ENCODE measurements at regions not wholly inside any gene's neighbourhood (a gene's known extent, or its start where the extent isn't known, plus 50 kb on each side); places are given as distances from the start of the nearest gene placed in this dataset.

DNA sequence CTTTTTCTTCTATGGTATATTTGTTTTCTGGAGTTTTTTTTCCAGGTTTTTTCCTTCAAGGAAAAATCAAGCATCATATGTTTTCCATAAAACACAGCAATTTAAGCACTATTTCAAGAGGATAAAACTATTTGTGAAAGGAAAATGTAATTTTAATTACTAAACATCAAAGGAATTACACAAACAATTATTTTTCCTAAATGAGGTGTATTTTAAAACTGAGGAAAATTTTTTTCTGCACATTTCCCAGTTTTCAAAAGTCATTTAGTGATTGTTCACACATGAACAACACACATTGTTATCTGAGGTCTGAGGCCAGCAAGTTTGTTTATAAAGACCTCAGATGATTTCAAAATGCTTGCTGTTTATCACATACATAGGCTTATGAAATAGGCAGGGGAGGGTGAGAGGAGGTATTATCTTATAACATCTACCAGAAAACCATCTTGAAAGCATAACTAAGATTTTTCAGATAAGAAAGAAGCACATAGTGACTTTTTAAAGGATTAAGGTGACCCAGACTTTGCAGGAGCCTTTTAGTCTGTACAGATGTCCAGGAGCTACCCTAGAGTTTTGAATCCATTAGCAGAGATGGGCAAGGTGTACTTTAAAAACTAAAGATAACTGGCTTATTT is 381.6 kb downstream of the GJA1 start:
- TF ChIP-seq CTCF (IDR thresholded peaks at IDR 0.05; ENCODE audit: low read depth, low read length, poor library complexity, severe bottlenecking) (no peak), EZH2phosphoT487 (IDR thresholded peaks at IDR 0.05; ENCODE audit: borderline replicate concordance, low read length) (no peak)

Data from DOHH2 (cell line).